ENCODE measurements at regions not wholly inside any gene's neighbourhood (a gene's known extent, or its start where the extent isn't known, plus 50 kb on each side); places are given as distances from the start of the nearest gene placed in this dataset.

- TF ChIP-seq CTCF (IDR thresholded peaks at IDR 0.05) (no peak), REST (IDR thresholded peaks at IDR 0.05) (no peak), POLR2A (IDR thresholded peaks at IDR 0.05; ENCODE audit: low read length) (no peak), USF2 (IDR thresholded peaks at IDR 0.05) (no peak), NPAS2 (CRISPR knock-in tag; IDR thresholded peaks at IDR 0.05; ENCODE audit: borderline replicate concordance) (no peak)
These were observed 491.2 kb upstream of the SEMA6A start for GRCh38 chr5:117065800-117066199.
